ENCODE measurements at regions not wholly inside any gene's neighbourhood (a gene's known extent, or its start where the extent isn't known, plus 50 kb on each side); places are given as distances from the start of the nearest gene placed in this dataset.

GRCh38 chr3:146831659-146832058 is 226.5 kb upstream of the PLSCR5 start:
- no peak for ATAC-seq

GRCh38 chr3:146830231-146830630 is 225.1 kb upstream of the PLSCR5 start:
- no peak for ATAC-seq

GRCh38 chr3:146827836-146828235 is 222.7 kb upstream of the PLSCR5 start:
- no peak for ATAC-seq

- no peak for ATAC-seq
Measured at GRCh38 chr3:146823622-146824021, 218.5 kb upstream of the PLSCR5 start.

- no peak for ATAC-seq
Measured at GRCh38 chr3:146818866-146819265, 213.7 kb upstream of the PLSCR5 start.

GRCh38 chr3:146818301-146818700 is 213.2 kb upstream of the PLSCR5 start:
- ATAC-seq: no peak

GRCh38 chr3:146817704-146818103 is 212.6 kb upstream of the PLSCR5 start:
- no peak for ATAC-seq

GRCh38 chr3:146814601-146815315 is 209.6 kb upstream of the PLSCR5 start:
- no peak for ATAC-seq

- ATAC-seq: no peak
Measured at GRCh38 chr3:146813496-146813895, 208.3 kb upstream of the PLSCR5 start.

GRCh38 chr3:146803745-146804144 is 198.6 kb upstream of the PLSCR5 start:
- ATAC-seq: no peak

GRCh38 chr3:146801492-146801891 is 196.3 kb upstream of the PLSCR5 start:
- no peak for ATAC-seq

- ATAC-seq: no peak
Measured at GRCh38 chr3:146800484-146800883, 195.3 kb upstream of the PLSCR5 start.

GRCh38 chr3:146796078-146796477 is 190.9 kb upstream of the PLSCR5 start:
- no peak for ATAC-seq

GRCh38 chr3:146783446-146783845 is 178.3 kb upstream of the PLSCR5 start:
- no peak for ATAC-seq

GRCh38 chr3:146781606-146782005 is 176.5 kb upstream of the PLSCR5 start:
- ATAC-seq: no peak

GRCh38 chr3:146781059-146781458 is 175.9 kb upstream of the PLSCR5 start:
- ATAC-seq: no peak

- no peak for ATAC-seq
Measured at GRCh38 chr3:146780251-146780650, 175.1 kb upstream of the PLSCR5 start.

GRCh38 chr3:146777941-146778340 is 172.8 kb upstream of the PLSCR5 start:
- no peak for ATAC-seq

- no peak for ATAC-seq
Measured at GRCh38 chr3:146772211-146772743, 167.1 kb upstream of the PLSCR5 start.

- no peak for ATAC-seq
Measured at GRCh38 chr3:146770881-146771280, 165.7 kb upstream of the PLSCR5 start.

- ATAC-seq: no peak
Measured at GRCh38 chr3:146770301-146770700, 165.2 kb upstream of the PLSCR5 start.

- no peak for ATAC-seq
Measured at GRCh38 chr3:146757759-146758158, 152.6 kb upstream of the PLSCR5 start.

GRCh38 chr3:146750196-146750595 is 145.1 kb upstream of the PLSCR5 start:
- ATAC-seq: no peak

- ATAC-seq: no peak
Measured at GRCh38 chr3:146747928-146748327, 142.8 kb upstream of the PLSCR5 start.

- ATAC-seq: no peak
Measured at GRCh38 chr3:146747051-146747450, 141.9 kb upstream of the PLSCR5 start.
